Testis (tissue), 2 donors: ENCODE measurements at regions not wholly inside any gene's neighbourhood (a gene's known extent, or its start where the extent isn't known, plus 50 kb on each side); places are given as distances from the start of the nearest gene placed in this dataset.

ENCODE experiments used
- DNase-seq: peaks from one replicate; pipeline ENCODE4 v3.0.0-alpha.2; 2019
- H3K27ac ChIP-seq, 2 donors: fragments of 200-600 bp; sonication (generic); one replicate each; pipeline ENCODE4 v1.5.1; 2019
- H3K27me3 ChIP-seq: fragments of 200-600 bp; sonication (generic); one replicate; pipeline ENCODE4 v1.5.1; 2019
- H3K36me3 ChIP-seq: fragments of 200-600 bp; sonication (generic); one replicate; pipeline ENCODE4 v1.5.1; 2017; ENCODE audit warnings: low read depth; ENCODE audit errors: missing control alignments
- H3K4me1 ChIP-seq: fragments of 200-600 bp; sonication (generic); one replicate; pipeline ENCODE4 v1.5.1; 2019
- H3K4me3 ChIP-seq, 2 donors: fragments of 200-600 bp; sonication (generic); one replicate each; pipeline ENCODE4 v1.5.1; 2017 to 2019
- H3K9me3 ChIP-seq: fragments of 200-600 bp; sonication (generic); one replicate; pipeline ENCODE4 v1.5.1; 2017
- CTCF ChIP-seq, 3 experiments: fragments of 450-650 bp in 2 of 3; fragments of 200-600 bp in 1 of 3; sonication (generic) in 1 of 3; IDR thresholded peaks; one replicate each; pipeline ENCODE4 v1.5.1; 2016 to 2019; ENCODE audit warnings: antibody characterized with exemption in 3 of 3, mild to moderate bottlenecking in 2 of 3, moderate library complexity in 1 of 3
- POLR2A ChIP-seq: fragments of 450-650 bp; IDR thresholded peaks from one replicate; pipeline ENCODE4 v1.6.1; 2017; ENCODE audit warnings: antibody characterized with exemption, mild to moderate bottlenecking, moderate library complexity
- WGBS, 2 donors: methylation state at CpG; one replicate each; pipeline ENCODE4 v1.1.5; 2018; 5-methylcytosine and 5-hydroxymethylcytosine counted together
- intact Hi-C: fragments of 100-400 bp; cut with DNase I; formaldehyde crosslinking; loops from one replicate; pipeline ENCODE4 v1.15.1; 2023; ENCODE audit warnings: low total_unique reads

- H3K9me3 ChIP-seq, result no peaks in the 10 kb centered on the region
- H3K36me3 ChIP-seq, result no peaks in the 10 kb centered on the region
- WGBS, 2 donors, result 80 to 86% methylated on average over 5 of the region's 5 CpGs
- no peak overlapping the region for H3K27ac ChIP-seq
- DNase-seq, result no peak
- intact Hi-C loops, result no loop called here
- no peaks in the 10 kb centered on the region for H3K27me3 ChIP-seq
- no peak overlapping the region for H3K4me3 ChIP-seq
- no peak for TF ChIP-seq POLR2A
- TF ChIP-seq CTCF (IDR thresholded peaks at IDR 0.05), result no peak
- H3K4me1 ChIP-seq, result no peaks in the 10 kb centered on the region
Measured at GRCh38 chr18:73850782-73851181, 296.9 kb downstream of the FBXO15 start.

GRCh38 chr18:73848656-73849055, 299.0 kb downstream of the FBXO15 start:
- intact Hi-C loops, result no loop called here
- H3K4me1 ChIP-seq, result no peaks in the 10 kb centered on the region
- no peaks in the 10 kb centered on the region for H3K27me3 ChIP-seq
- H3K27ac ChIP-seq, result no peak overlapping the region
- H3K9me3 ChIP-seq, result no peaks in the 10 kb centered on the region
- no peaks in the 10 kb centered on the region for H3K36me3 ChIP-seq
- H3K4me3 ChIP-seq, result no peak overlapping the region
- no peak for TF ChIP-seq CTCF (IDR thresholded peaks at IDR 0.05)
- no peak for TF ChIP-seq POLR2A
- DNase-seq, result no peak

GRCh38 chr18:73843455-73843854, 304.2 kb downstream of the FBXO15 start:
- WGBS, 2 donors, result 52 to 56% methylated on average over 7 of the region's 7 CpGs
- Histone ChIP-seq H3K27ac (no peak overlapping the region), H3K36me3 (no peaks in the 10 kb centered on the region), H3K9me3 (no peaks in the 10 kb centered on the region), H3K4me3 (no peak overlapping the region), H3K4me1 (no peaks in the 10 kb centered on the region), H3K27me3 (no peaks in the 10 kb centered on the region)
- intact Hi-C loops, result no loop called here
- no peak for DNase-seq
- TF ChIP-seq CTCF (IDR thresholded peaks at IDR 0.05), result no peak
- TF ChIP-seq POLR2A, result no peak

- no peaks in the 10 kb centered on the region for H3K36me3 ChIP-seq
Measured at GRCh38 chr18:73842795-73843394, 304.7 kb downstream of the FBXO15 start.

More at GRCh38 chr18:73842795-73843394, 304.7 kb downstream of the FBXO15 start:
- H3K4me3 ChIP-seq, result no peak overlapping the region
- DNase-seq, result peak; percentile 66
- no peak for TF ChIP-seq POLR2A
- TF ChIP-seq CTCF (IDR thresholded peaks at IDR 0.05), result peak; percentile 41 to 94 (median 78)
- H3K27me3 ChIP-seq, result no peaks in the 10 kb centered on the region
- H3K27ac ChIP-seq, result no peak overlapping the region
- intact Hi-C loops, result no loop called here
- H3K9me3 ChIP-seq, result no peaks in the 10 kb centered on the region
- H3K4me1 ChIP-seq, result no peaks in the 10 kb centered on the region
- WGBS, 2 donors, result 6 to 7% methylated on average over 10 of the region's 10 CpGs
